Thyroid gland (tissue), 4 donors: ENCODE measurements at regions not wholly inside any gene's neighbourhood (a gene's known extent, or its start where the extent isn't known, plus 50 kb on each side); places are given as distances from the start of the nearest gene placed in this dataset.

Experiments used
- DNase-seq, 2 donors: peaks; one replicate each; pipeline ENCODE4 v3.0.0-alpha.2; 2019
- H3K27ac ChIP-seq, 3 donors: fragments of 200-600 bp; sonication (generic); 1 replicate in 2 of 3; 2 replicates in 1 of 3; pipeline ENCODE4 v1.5.1; 2016 to 2019; ENCODE audit warnings: mild to moderate bottlenecking in 1 of 3, moderate library complexity in 1 of 3
- H3K27me3 ChIP-seq: fragments of 200-600 bp; sonication (generic); one replicate; pipeline ENCODE4 v1.5.1; 2019
- H3K36me3 ChIP-seq, 2 donors: fragments of 200-600 bp; sonication (generic); one replicate each; pipeline ENCODE4 v1.5.1; 2016 to 2019
- H3K4me1 ChIP-seq, 2 donors: fragments of 200-600 bp; sonication (generic); one replicate each; pipeline ENCODE4 v1.5.1; 2017 to 2019
- H3K4me3 ChIP-seq, 3 donors: fragments of 200-600 bp; sonication (generic); replicated peaks in 1 of 3; 1 replicate in 2 of 3; 2 replicates in 1 of 3; pipeline ENCODE4 v1.5.1; 2016; ENCODE audit warnings: mild to moderate bottlenecking in 1 of 3
- H3K9me3 ChIP-seq: fragments of 200-600 bp; sonication (generic); one replicate; pipeline ENCODE4 v1.5.1; 2017
- POLR2A ChIP-seq, 2 donors: fragments of 450-650 bp; IDR thresholded peaks; one replicate each; pipeline ENCODE4 v1.6.1; 2017; ENCODE audit warnings: antibody characterized with exemption in 2 of 2, mild to moderate bottlenecking in 2 of 2, moderate library complexity in 1 of 2
- WGBS, 2 donors: methylation state at CpG; one replicate each; pipeline ENCODE4 v1.1.5; 2017; 5-methylcytosine and 5-hydroxymethylcytosine counted together
- intact Hi-C: fragments of 100-400 bp; cut with DNase I; formaldehyde crosslinking; loops from one replicate; pipeline ENCODE4 v1.15.1; 2023
- TF ChIP-seq, protein P1 (sequence below), 6 experiments: fragments of 200-600 bp in 3 of 6; fragments of 450-650 bp in 3 of 6; sonication (generic) in 3 of 6; IDR thresholded peaks; one replicate each; pipeline ENCODE4 v1.5.1; 2016 to 2019; ENCODE audit warnings: antibody characterized with exemption in 6 of 6, mild to moderate bottlenecking in 2 of 6, inconsistent platforms in 1 of 6, moderate library complexity in 1 of 6

DNA sequence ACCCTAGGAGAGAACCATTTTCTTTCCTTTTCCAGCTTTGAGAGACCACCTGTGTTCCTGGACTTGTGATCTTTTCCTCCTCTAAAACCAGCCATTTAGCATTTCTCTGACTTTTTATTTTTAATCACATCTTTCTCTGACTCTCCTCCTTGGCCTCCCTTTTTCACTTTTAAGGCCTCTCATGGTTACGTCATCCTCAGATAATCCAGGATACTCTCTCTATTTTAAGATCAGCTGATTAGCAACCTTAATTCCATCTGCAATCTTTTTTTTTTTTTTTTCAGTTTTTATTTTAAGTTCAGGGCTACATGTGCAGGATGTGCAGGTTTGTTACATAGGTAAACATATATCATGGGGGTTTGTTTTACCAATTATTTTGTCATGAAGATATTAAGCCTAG, 54.0 kb downstream of the RFPL4B start:
- 95 to 96% methylated on average over 1 of the region's 1 CpG for WGBS, 2 donors
- no peaks in the 10 kb centered on the region for H3K4me1 ChIP-seq
- TF ChIP-seq, protein P1, sequence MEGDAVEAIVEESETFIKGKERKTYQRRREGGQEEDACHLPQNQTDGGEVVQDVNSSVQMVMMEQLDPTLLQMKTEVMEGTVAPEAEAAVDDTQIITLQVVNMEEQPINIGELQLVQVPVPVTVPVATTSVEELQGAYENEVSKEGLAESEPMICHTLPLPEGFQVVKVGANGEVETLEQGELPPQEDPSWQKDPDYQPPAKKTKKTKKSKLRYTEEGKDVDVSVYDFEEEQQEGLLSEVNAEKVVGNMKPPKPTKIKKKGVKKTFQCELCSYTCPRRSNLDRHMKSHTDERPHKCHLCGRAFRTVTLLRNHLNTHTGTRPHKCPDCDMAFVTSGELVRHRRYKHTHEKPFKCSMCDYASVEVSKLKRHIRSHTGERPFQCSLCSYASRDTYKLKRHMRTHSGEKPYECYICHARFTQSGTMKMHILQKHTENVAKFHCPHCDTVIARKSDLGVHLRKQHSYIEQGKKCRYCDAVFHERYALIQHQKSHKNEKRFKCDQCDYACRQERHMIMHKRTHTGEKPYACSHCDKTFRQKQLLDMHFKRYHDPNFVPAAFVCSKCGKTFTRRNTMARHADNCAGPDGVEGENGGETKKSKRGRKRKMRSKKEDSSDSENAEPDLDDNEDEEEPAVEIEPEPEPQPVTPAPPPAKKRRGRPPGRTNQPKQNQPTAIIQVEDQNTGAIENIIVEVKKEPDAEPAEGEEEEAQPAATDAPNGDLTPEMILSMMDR (IDR thresholded peaks at IDR 0.05) = no peak
- TF ChIP-seq POLR2A (IDR thresholded peaks at IDR 0.05) = no peak
- H3K36me3 ChIP-seq = no peaks in the 10 kb centered on the region
- H3K9me3 ChIP-seq = no peaks in the 10 kb centered on the region
- DNase-seq = no peak
- H3K27ac ChIP-seq = no peak overlapping the region
- intact Hi-C loops = no loop called here
- H3K27me3 ChIP-seq = no peaks in the 10 kb centered on the region
- H3K4me3 ChIP-seq = no peak overlapping the region

GRCh38 chr6:112407101-112407590, 60.0 kb downstream of the RFPL4B start:
- Histone ChIP-seq H3K9me3 (no peaks in the 10 kb centered on the region), H3K36me3 (no peaks in the 10 kb centered on the region), H3K4me1 (peaks cover 0 to 9% of the 10 kb centered on the region in 2 donors), H3K27ac (peak overlapping the region in 2 of 3 donors; percentile 14 to 24), H3K27me3 (no peaks in the 10 kb centered on the region), H3K4me3 (no peak overlapping the region)
- intact Hi-C loops = no loop called here
- TF ChIP-seq, protein P1 (IDR thresholded peaks at IDR 0.05) = no peak
- no peak for TF ChIP-seq POLR2A (IDR thresholded peaks at IDR 0.05)
- no peak for DNase-seq
- 38 to 49% methylated on average over 9 of the region's 9 CpGs for WGBS, 2 donors

- Histone ChIP-seq H3K4me3 (no peak overlapping the region), H3K27me3 (no peaks in the 10 kb centered on the region), H3K9me3 (no peaks in the 10 kb centered on the region), H3K27ac (no peak overlapping the region), H3K4me1 (peaks cover 0 to 9% of the 10 kb centered on the region in 2 donors), H3K36me3 (no peaks in the 10 kb centered on the region)
- WGBS, 2 donors = 97 to 99% methylated on average over 10 of the region's 10 CpGs
- intact Hi-C loops = no loop called here
- no peak for TF ChIP-seq POLR2A (IDR thresholded peaks at IDR 0.05)
- TF ChIP-seq, protein P1 (IDR thresholded peaks at IDR 0.05) = no peak
- no peak for DNase-seq
Measured at GRCh38 chr6:112408522-112408921, 61.4 kb downstream of the RFPL4B start.

DNA sequence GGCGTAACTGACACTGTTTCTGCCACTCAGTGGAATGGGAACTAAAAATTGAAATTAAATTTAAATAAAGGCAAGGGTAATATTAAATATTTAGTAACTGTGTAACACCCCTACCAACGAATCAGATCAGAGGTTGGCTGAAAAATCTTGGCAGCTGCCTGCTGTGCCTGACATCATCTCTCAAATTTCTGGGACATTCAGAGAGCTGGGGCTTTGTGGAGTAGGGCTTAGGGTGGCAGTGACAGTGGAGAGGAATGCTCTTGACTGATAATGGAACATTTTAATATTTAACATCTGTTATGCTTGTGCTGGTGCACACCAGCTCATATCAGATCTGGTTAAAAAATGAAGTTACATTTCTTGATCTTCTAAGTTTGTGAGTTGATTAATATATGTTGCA, 62.2 kb downstream of the RFPL4B start:
- no peak for DNase-seq
- Histone ChIP-seq H3K27ac (no peak overlapping the region), H3K36me3 (no peaks in the 10 kb centered on the region), H3K9me3 (no peaks in the 10 kb centered on the region), H3K4me3 (no peak overlapping the region), H3K27me3 (no peaks in the 10 kb centered on the region), H3K4me1 (peaks cover 0 to 9% of the 10 kb centered on the region in 2 donors)
- 61 to 72% methylated on average over 2 of the region's 2 CpGs for WGBS, 2 donors
- intact Hi-C loops = no loop called here
- TF ChIP-seq, protein P1 (IDR thresholded peaks at IDR 0.05) = no peak
- no peak for TF ChIP-seq POLR2A (IDR thresholded peaks at IDR 0.05)

GRCh38 chr6:112413780-112414179, 66.7 kb downstream of the RFPL4B start:
- no peak for DNase-seq
- 55 to 68% methylated on average over 1 of the region's 1 CpG for WGBS, 2 donors
- Histone ChIP-seq H3K36me3 (no peaks in the 10 kb centered on the region), H3K9me3 (no peaks in the 10 kb centered on the region), H3K4me1 (no peaks in the 10 kb centered on the region), H3K4me3 (no peak overlapping the region), H3K27ac (no peak overlapping the region), H3K27me3 (no peaks in the 10 kb centered on the region)
- TF ChIP-seq, protein P1 (IDR thresholded peaks at IDR 0.05) = no peak
- TF ChIP-seq POLR2A (IDR thresholded peaks at IDR 0.05) = no peak
- intact Hi-C loops = no loop called here
